ENCODE measurements at regions not wholly inside any gene's neighbourhood (a gene's known extent, or its start where the extent isn't known, plus 50 kb on each side); places are given as distances from the start of the nearest gene placed in this dataset.

DNA sequence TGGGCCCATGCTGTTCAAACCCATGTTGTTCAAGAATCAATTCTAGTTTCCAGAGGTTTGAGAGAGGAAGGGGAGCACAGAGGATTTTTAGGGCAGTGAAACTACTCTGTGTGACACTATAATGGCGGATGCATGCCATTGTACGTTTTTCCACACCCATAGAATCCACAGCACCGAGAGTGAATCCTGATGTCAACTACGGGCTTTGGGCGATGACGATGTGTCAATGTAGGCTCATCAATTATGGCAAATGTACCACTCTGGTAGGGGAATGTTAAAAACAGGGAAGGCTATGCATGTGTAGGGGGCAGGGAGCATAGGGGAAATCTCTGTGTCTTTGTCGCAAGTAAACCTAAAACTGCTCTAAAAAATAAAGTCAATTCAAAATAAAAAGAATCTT, 70.7 kb upstream of the UBAC2 start:
- Histone ChIP-seq H3K4me1 (ENCODE audit: control insufficient read depth in 1 of 2, insufficient read depth in 2 of 2, low read length in 2 of 2) (peaks cover 0 to 6% of the 10 kb centered on the region in 2 experiments; a peak in 2 of 4 replicates), H4K20me1 (ENCODE audit: insufficient read depth) (no peaks in the 10 kb centered on the region), H3K4me2 (ENCODE audit: low read length) (no peak overlapping the region), H3K27ac (ENCODE audit: low read depth, low read length) (no peak overlapping the region), H3K9ac (ENCODE audit: low read length) (no peak overlapping the region), H3K27me3 (ENCODE audit: insufficient read depth, low read length) (no peaks in the 10 kb centered on the region), H3K4me3 (replicated peaks in 1 of 2; ENCODE audit: low read depth in 1 of 2, low read length in 2 of 2) (no peak overlapping the region), H2AFZ (ENCODE audit: low read depth, low read length, poor library complexity, severe bottlenecking) (no peak overlapping the region), H3K9me3 (ENCODE audit: control insufficient read depth in 1 of 2, insufficient read depth in 1 of 2, low read depth in 1 of 2, low read length in 2 of 2) (no peaks in the 10 kb centered on the region), H3K36me3 (ENCODE audit: control insufficient read depth in 1 of 2, insufficient read depth in 2 of 2, low read length in 2 of 2) (no peaks in the 10 kb centered on the region), H3K79me2 (ENCODE audit: insufficient read depth, low read length) (no peaks in the 10 kb centered on the region), H3K9me2 (ENCODE audit: insufficient read depth) (no peaks in the 10 kb centered on the region)
- ChIA-PET RAD21 (ENCODE audit: low non-redundant PET in 1 of 2, low total read pairs in 2 of 2, uncharacterized antibody in 2 of 2, unreplicated experiment in 2 of 2) (no interaction called here), POLR2A (no interaction called here), CTCF (no interaction called here)
- DNase-seq (ENCODE audit: low read depth, low spot score) (no peak), ATAC-seq (no peak)
- intact Hi-C loops (cut with micrococcal nuclease), result no loop called here
- no TSS peak for BruUV-seq (replicated peaks)
- TF ChIP-seq, protein P1, sequence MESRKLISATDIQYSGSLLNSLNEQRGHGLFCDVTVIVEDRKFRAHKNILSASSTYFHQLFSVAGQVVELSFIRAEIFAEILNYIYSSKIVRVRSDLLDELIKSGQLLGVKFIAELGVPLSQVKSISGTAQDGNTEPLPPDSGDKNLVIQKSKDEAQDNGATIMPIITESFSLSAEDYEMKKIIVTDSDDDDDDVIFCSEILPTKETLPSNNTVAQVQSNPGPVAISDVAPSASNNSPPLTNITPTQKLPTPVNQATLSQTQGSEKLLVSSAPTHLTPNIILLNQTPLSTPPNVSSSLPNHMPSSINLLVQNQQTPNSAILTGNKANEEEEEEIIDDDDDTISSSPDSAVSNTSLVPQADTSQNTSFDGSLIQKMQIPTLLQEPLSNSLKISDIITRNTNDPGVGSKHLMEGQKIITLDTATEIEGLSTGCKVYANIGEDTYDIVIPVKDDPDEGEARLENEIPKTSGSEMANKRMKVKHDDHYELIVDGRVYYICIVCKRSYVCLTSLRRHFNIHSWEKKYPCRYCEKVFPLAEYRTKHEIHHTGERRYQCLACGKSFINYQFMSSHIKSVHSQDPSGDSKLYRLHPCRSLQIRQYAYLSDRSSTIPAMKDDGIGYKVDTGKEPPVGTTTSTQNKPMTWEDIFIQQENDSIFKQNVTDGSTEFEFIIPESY (IDR thresholded peaks at IDR 0.05; ENCODE audit: extremely low read depth, insufficient replicate concordance, low read length), result no peak
- TF ChIP-seq, protein P2, sequence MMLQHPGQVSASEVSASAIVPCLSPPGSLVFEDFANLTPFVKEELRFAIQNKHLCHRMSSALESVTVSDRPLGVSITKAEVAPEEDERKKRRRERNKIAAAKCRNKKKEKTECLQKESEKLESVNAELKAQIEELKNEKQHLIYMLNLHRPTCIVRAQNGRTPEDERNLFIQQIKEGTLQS (IDR thresholded peaks at IDR 0.05), result no peak
- TF ChIP-seq CEBPB (IDR thresholded peaks at IDR 0.05; ENCODE audit: low read depth) (no peak), EZH2 (IDR thresholded peaks at IDR 0.05) (no peak), EZH2phosphoT487 (IDR thresholded peaks at IDR 0.05; ENCODE audit: borderline replicate concordance) (no peak)

DNA sequence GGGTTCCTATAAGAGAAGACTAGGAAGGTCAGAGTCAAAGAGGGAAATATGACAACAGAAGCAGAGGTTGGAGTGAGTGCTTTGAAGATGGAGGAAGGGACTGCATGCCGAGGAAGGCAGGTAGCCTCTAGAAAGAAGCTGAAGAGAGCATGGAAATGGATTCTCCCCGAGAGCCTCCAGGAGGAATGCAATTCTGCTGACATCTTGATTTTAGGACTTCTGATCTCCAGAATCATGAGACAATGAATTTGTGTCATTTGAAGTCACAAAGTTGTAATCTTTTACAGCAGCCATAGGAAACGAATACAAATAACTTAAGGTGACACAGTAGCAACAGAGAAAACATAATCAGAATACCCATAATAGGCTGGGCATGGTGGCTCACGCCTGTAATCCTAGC, 69.2 kb upstream of the UBAC2 start:
- Histone ChIP-seq H3K4me3 (replicated peaks in 1 of 2; ENCODE audit: low read depth in 1 of 2, low read length in 2 of 2) (no peak overlapping the region), H3K36me3 (ENCODE audit: control insufficient read depth in 1 of 2, insufficient read depth in 2 of 2, low read length in 2 of 2) (no peaks in the 10 kb centered on the region), H3K9ac (ENCODE audit: low read length) (no peak overlapping the region), H3K4me2 (ENCODE audit: low read length) (no peak overlapping the region), H3K9me3 (ENCODE audit: control insufficient read depth in 1 of 2, insufficient read depth in 1 of 2, low read depth in 1 of 2, low read length in 2 of 2) (no peaks in the 10 kb centered on the region), H4K20me1 (ENCODE audit: insufficient read depth) (no peaks in the 10 kb centered on the region), H3K27ac (ENCODE audit: low read depth, low read length) (no peak overlapping the region), H3K79me2 (ENCODE audit: insufficient read depth, low read length) (no peaks in the 10 kb centered on the region), H2AFZ (ENCODE audit: low read depth, low read length, poor library complexity, severe bottlenecking) (no peak overlapping the region), H3K27me3 (ENCODE audit: insufficient read depth, low read length) (no peaks in the 10 kb centered on the region), H3K9me2 (ENCODE audit: insufficient read depth) (no peaks in the 10 kb centered on the region), H3K4me1 (ENCODE audit: control insufficient read depth in 1 of 2, insufficient read depth in 2 of 2, low read length in 2 of 2) (no peaks in the 10 kb centered on the region)
- BruUV-seq (replicated peaks), result no TSS peak
- TF ChIP-seq CBX3 (IDR thresholded peaks at IDR 0.05; ENCODE audit: low read depth), result no peak
- TF ChIP-seq, protein P2 (IDR thresholded peaks at IDR 0.05), result no peak
- TF ChIP-seq, protein P3, sequence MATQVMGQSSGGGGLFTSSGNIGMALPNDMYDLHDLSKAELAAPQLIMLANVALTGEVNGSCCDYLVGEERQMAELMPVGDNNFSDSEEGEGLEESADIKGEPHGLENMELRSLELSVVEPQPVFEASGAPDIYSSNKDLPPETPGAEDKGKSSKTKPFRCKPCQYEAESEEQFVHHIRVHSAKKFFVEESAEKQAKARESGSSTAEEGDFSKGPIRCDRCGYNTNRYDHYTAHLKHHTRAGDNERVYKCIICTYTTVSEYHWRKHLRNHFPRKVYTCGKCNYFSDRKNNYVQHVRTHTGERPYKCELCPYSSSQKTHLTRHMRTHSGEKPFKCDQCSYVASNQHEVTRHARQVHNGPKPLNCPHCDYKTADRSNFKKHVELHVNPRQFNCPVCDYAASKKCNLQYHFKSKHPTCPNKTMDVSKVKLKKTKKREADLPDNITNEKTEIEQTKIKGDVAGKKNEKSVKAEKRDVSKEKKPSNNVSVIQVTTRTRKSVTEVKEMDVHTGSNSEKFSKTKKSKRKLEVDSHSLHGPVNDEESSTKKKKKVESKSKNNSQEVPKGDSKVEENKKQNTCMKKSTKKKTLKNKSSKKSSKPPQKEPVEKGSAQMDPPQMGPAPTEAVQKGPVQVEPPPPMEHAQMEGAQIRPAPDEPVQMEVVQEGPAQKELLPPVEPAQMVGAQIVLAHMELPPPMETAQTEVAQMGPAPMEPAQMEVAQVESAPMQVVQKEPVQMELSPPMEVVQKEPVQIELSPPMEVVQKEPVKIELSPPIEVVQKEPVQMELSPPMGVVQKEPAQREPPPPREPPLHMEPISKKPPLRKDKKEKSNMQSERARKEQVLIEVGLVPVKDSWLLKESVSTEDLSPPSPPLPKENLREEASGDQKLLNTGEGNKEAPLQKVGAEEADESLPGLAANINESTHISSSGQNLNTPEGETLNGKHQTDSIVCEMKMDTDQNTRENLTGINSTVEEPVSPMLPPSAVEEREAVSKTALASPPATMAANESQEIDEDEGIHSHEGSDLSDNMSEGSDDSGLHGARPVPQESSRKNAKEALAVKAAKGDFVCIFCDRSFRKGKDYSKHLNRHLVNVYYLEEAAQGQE (IDR thresholded peaks at IDR 0.05; ENCODE audit: low read depth), result no peak
- RAD21 ChIA-PET (ENCODE audit: low non-redundant PET in 1 of 2, low total read pairs in 2 of 2, uncharacterized antibody in 2 of 2, unreplicated experiment in 2 of 2), result no interaction called here
- CTCF ChIA-PET, result no interaction called here
- DNase-seq (ENCODE audit: low read depth, low spot score) (no peak), ATAC-seq (no peak)
- intact Hi-C loops (cut with micrococcal nuclease), result no loop called here
- POLR2A ChIA-PET, result no interaction called here

Measured in HCT116 (cell line).